ENCODE measurements at regions not wholly inside any gene's neighbourhood (a gene's known extent, or its start where the extent isn't known, plus 50 kb on each side); places are given as distances from the start of the nearest gene placed in this dataset.

DNA sequence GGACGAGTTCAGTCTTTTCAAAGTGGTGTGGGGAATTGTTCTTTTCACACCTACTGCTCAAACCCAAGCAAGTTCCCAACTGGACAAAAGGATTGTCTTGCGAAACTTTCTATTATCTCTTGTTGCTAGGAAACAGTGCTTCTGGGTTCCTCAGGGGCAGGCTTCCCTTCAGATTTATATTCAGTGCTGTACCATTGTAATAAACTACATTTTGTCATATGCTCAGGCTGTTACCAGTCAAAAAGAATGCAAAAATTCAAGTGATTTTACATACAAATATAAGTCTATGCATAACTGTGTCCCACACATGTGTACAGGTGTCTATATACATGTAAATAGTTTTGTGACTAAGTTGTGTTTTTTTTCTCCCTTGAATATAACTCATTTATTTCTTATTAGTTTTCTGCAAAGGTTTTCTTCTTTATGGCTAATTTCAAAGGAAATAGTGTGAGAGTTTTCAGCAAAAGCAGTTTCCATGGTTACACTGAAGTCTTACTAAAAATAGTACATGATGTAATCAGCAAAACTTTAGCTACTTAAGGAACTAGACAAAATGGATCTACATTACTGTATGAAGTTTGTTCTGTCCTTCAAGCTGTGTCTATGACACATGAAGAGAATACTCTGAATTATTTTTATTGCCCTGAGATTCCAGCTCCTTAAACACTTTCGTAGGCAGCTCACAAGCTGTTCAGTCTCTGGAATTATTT, 430.2 kb upstream of the TMPO start:
- Mint-ChIP-seq H3K36me3 (no peaks in the 10 kb centered on the region), H3K9me3 (peaks cover 0 to 10% (median 4%) of the 10 kb centered on the region in 11 donors), H3K27me3 (peaks cover 0 to 14% (median 0%) of the 10 kb centered on the region in 5 donors), H3K4me1 (no peaks in the 10 kb centered on the region), H3K4me3 (no peak overlapping the region), H3K27ac (no peak overlapping the region)
- Histone ChIP-seq H3K4me3 (ENCODE audit: low read length) (no peak overlapping the region), H3K9me3 (ENCODE audit: control insufficient read depth in 2 of 3, low read length in 3 of 3) (no peaks in the 10 kb centered on the region), H3K36me3 (ENCODE audit: control insufficient read depth in 2 of 3, insufficient read depth in 3 of 3, low read length in 3 of 3) (no peaks in the 10 kb centered on the region), H3K27ac (ENCODE audit: low read depth, low read length) (no peak overlapping the region), H3K27me3 (ENCODE audit: control insufficient read depth in 2 of 2, insufficient read depth in 2 of 2, low read length in 2 of 2) (no peaks in the 10 kb centered on the region), H3K4me1 (ENCODE audit: control insufficient read depth in 2 of 2, insufficient read depth in 2 of 2, low read length in 2 of 2) (no peaks in the 10 kb centered on the region)
- ATAC-seq (no peak), DNase-seq (no peak)
- CTCF ChIA-PET: no interaction called here
- intact Hi-C loops (cut with micrococcal nuclease): no loop called here
- POLR2A ChIA-PET: no interaction called here

DNA sequence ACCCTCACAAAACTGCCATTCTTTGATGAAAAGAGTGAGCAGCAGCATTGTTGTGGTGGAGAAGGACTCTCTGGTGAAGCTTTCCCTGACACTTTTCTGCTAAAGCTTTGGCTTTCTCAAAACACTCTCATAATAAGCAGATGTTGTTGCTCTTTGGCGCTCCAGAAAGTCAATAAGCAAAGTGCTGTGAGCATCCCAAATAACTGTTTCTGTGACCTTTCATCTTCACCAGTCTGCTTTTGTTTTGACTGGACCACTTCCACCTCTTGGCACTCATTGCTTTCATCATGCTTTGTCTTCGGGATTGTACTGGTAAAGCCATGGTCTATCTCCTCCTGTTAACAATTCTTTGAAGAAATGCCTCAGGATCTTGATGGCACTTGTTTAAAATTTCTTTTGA, 424.7 kb upstream of the TMPO start:
- H3K4me3 ChIP-seq (ENCODE audit: low read length): no peak overlapping the region
- no peaks in the 10 kb centered on the region for H3K4me1 ChIP-seq (ENCODE audit: control insufficient read depth in 2 of 2, insufficient read depth in 2 of 2, low read length in 2 of 2)
- no peaks in the 10 kb centered on the region for H3K9me3 ChIP-seq (ENCODE audit: control insufficient read depth in 2 of 3, low read length in 3 of 3)
- ATAC-seq (no peak), DNase-seq (no peak)
- no peaks in the 10 kb centered on the region for H3K4me1 Mint-ChIP-seq
- H3K36me3 Mint-ChIP-seq: no peaks in the 10 kb centered on the region
- intact Hi-C loops (cut with micrococcal nuclease): no loop called here
- H3K27ac Mint-ChIP-seq: no peak overlapping the region
- ChIA-PET CTCF (no interaction called here), POLR2A (no interaction called here)
- no peak overlapping the region for H3K4me3 Mint-ChIP-seq
- H3K36me3 ChIP-seq (ENCODE audit: control insufficient read depth in 2 of 3, insufficient read depth in 3 of 3, low read length in 3 of 3): no peaks in the 10 kb centered on the region
- peaks cover 0 to 21% (median 7%) of the 10 kb centered on the region in 5 donors for H3K27me3 Mint-ChIP-seq
- H3K27me3 ChIP-seq (ENCODE audit: control insufficient read depth in 2 of 2, insufficient read depth in 2 of 2, low read length in 2 of 2): no peaks in the 10 kb centered on the region
- peaks cover 0 to 22% (median 5%) of the 10 kb centered on the region in 11 donors for H3K9me3 Mint-ChIP-seq
- H3K27ac ChIP-seq (ENCODE audit: low read depth, low read length): no peak overlapping the region

GRCh38 chr12:98096436-98096835, 419.0 kb upstream of the TMPO start:
- no peak for ATAC-seq
- H3K36me3 ChIP-seq (ENCODE audit: control insufficient read depth in 2 of 3, insufficient read depth in 3 of 3, low read length in 3 of 3): no peaks in the 10 kb centered on the region
- Mint-ChIP-seq H3K27ac (no peak overlapping the region), H3K4me1 (peaks cover 0 to 1% (median 0%) of the 10 kb centered on the region in 7 donors), H3K27me3 (peaks cover 0 to 19% (median 7%) of the 10 kb centered on the region in 5 donors), H3K36me3 (no peaks in the 10 kb centered on the region), H3K9me3 (peaks cover 0 to 24% (median 3%) of the 10 kb centered on the region in 11 donors), H3K4me3 (no peak overlapping the region)
- ChIA-PET POLR2A (no interaction called here), CTCF (no interaction called here)
- no peaks in the 10 kb centered on the region for H3K27me3 ChIP-seq (ENCODE audit: control insufficient read depth in 2 of 2, insufficient read depth in 2 of 2, low read length in 2 of 2)
- intact Hi-C loops (cut with micrococcal nuclease): no loop called here
- H3K4me3 ChIP-seq (ENCODE audit: low read length): no peak overlapping the region
- H3K9me3 ChIP-seq (ENCODE audit: control insufficient read depth in 2 of 3, low read length in 3 of 3): no peaks in the 10 kb centered on the region
- H3K4me1 ChIP-seq (ENCODE audit: control insufficient read depth in 2 of 2, insufficient read depth in 2 of 2, low read length in 2 of 2): no peaks in the 10 kb centered on the region
- DNase-seq: no peak
- no peak overlapping the region for H3K27ac ChIP-seq (ENCODE audit: low read depth, low read length)

- Histone ChIP-seq H3K4me1 (ENCODE audit: control insufficient read depth in 2 of 2, insufficient read depth in 2 of 2, low read length in 2 of 2) (no peaks in the 10 kb centered on the region), H3K9me3 (ENCODE audit: control insufficient read depth in 2 of 3, low read length in 3 of 3) (no peaks in the 10 kb centered on the region), H3K36me3 (ENCODE audit: control insufficient read depth in 2 of 3, insufficient read depth in 3 of 3, low read length in 3 of 3) (no peaks in the 10 kb centered on the region), H3K27me3 (ENCODE audit: control insufficient read depth in 2 of 2, insufficient read depth in 2 of 2, low read length in 2 of 2) (no peaks in the 10 kb centered on the region), H3K27ac (ENCODE audit: low read depth, low read length) (no peak overlapping the region), H3K4me3 (ENCODE audit: low read length) (no peak overlapping the region)
- Mint-ChIP-seq H3K27me3 (peaks cover 0 to 6% (median 0%) of the 10 kb centered on the region in 5 donors), H3K4me3 (no peak overlapping the region), H3K9me3 (no peaks in the 10 kb centered on the region), H3K27ac (no peak overlapping the region), H3K36me3 (no peaks in the 10 kb centered on the region), H3K4me1 (no peaks in the 10 kb centered on the region)
- POLR2A ChIA-PET: no interaction called here
- no peak for DNase-seq
- CTCF ChIA-PET: no interaction called here
- intact Hi-C loops (cut with micrococcal nuclease): no loop called here
- no peak for ATAC-seq
Measured at GRCh38 chr12:98106031-98106683, 409.2 kb upstream of the TMPO start.

DNA sequence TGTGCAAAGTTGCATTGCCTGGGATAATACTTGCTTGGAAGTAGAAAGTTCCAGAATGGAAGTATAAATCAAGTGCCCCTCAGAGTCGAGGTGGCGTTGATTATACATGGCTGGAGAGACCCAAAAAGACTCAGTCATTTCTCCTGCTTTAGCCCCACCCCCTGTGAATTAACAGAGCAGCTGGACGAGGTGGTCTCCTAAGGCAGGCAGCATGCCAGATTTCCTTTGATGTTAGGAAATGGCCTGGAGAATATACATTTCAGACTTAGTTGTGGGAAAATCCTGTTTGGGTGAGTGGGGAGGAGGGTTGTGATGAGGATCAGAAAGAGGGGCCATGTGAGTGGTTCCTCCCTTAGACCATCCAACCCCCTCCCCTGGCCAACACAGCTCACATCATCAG, 406.1 kb upstream of the TMPO start:
- Mint-ChIP-seq H3K27me3 (peaks cover 0 to under 1% (median 0%) of the 10 kb centered on the region in 5 donors), H3K4me3 (no peak overlapping the region), H3K9me3 (no peaks in the 10 kb centered on the region), H3K36me3 (no peaks in the 10 kb centered on the region), H3K4me1 (no peaks in the 10 kb centered on the region), H3K27ac (no peak overlapping the region)
- Histone ChIP-seq H3K27ac (ENCODE audit: low read depth, low read length) (no peak overlapping the region), H3K36me3 (ENCODE audit: control insufficient read depth in 2 of 3, insufficient read depth in 3 of 3, low read length in 3 of 3) (no peaks in the 10 kb centered on the region), H3K9me3 (ENCODE audit: control insufficient read depth in 2 of 3, low read length in 3 of 3) (no peaks in the 10 kb centered on the region), H3K27me3 (ENCODE audit: control insufficient read depth in 2 of 2, insufficient read depth in 2 of 2, low read length in 2 of 2) (no peaks in the 10 kb centered on the region), H3K4me3 (ENCODE audit: low read length) (no peak overlapping the region), H3K4me1 (ENCODE audit: control insufficient read depth in 2 of 2, insufficient read depth in 2 of 2, low read length in 2 of 2) (no peaks in the 10 kb centered on the region)
- DNase-seq (no peak), ATAC-seq (no peak)
- ChIA-PET CTCF (no interaction called here), POLR2A (no interaction called here)
- intact Hi-C loops (cut with micrococcal nuclease): no loop called here

DNA sequence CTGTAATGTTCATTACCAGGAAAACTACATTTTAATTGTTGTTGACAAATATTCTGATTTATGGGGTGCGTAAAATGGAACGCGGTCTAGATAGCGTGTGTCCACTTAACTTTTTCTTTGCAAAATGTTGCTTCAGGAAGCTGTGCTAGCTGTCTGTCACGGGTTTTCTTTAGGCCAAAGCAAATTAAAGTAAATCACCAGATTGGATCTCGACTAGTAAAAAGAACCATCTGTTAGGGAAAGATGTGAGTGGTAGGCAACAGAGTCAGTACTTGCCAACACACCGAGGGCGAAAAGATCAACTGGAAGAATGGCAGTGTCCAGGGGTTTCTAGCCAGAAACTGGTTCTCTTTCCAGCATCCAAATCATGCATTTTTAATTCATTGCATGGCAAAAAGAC, 404.9 kb upstream of the TMPO start:
- intact Hi-C loops (cut with micrococcal nuclease): no loop called here
- Mint-ChIP-seq H3K27me3 (no peaks in the 10 kb centered on the region), H3K4me3 (no peak overlapping the region), H3K27ac (no peak overlapping the region), H3K9me3 (no peaks in the 10 kb centered on the region), H3K36me3 (no peaks in the 10 kb centered on the region), H3K4me1 (no peaks in the 10 kb centered on the region)
- Histone ChIP-seq H3K4me1 (ENCODE audit: control insufficient read depth in 2 of 2, insufficient read depth in 2 of 2, low read length in 2 of 2) (no peaks in the 10 kb centered on the region), H3K4me3 (ENCODE audit: low read length) (no peak overlapping the region), H3K27me3 (ENCODE audit: control insufficient read depth in 2 of 2, insufficient read depth in 2 of 2, low read length in 2 of 2) (no peaks in the 10 kb centered on the region), H3K36me3 (ENCODE audit: control insufficient read depth in 2 of 3, insufficient read depth in 3 of 3, low read length in 3 of 3) (no peaks in the 10 kb centered on the region), H3K27ac (ENCODE audit: low read depth, low read length) (no peak overlapping the region), H3K9me3 (ENCODE audit: control insufficient read depth in 2 of 3, low read length in 3 of 3) (no peaks in the 10 kb centered on the region)
- DNase-seq (no peak), ATAC-seq (no peak)
- POLR2A ChIA-PET: no interaction called here
- CTCF ChIA-PET: no interaction called here

GRCh38 chr12:98113548-98113947, 401.8 kb upstream of the TMPO start:
- no peak for DNase-seq
- no peak overlapping the region for H3K27ac Mint-ChIP-seq

More at GRCh38 chr12:98113548-98113947, 401.8 kb upstream of the TMPO start:
- Histone ChIP-seq H3K4me1 (ENCODE audit: control insufficient read depth in 2 of 2, insufficient read depth in 2 of 2, low read length in 2 of 2) (no peaks in the 10 kb centered on the region), H3K36me3 (ENCODE audit: control insufficient read depth in 2 of 3, insufficient read depth in 3 of 3, low read length in 3 of 3) (no peaks in the 10 kb centered on the region), H3K27me3 (ENCODE audit: control insufficient read depth in 2 of 2, insufficient read depth in 2 of 2, low read length in 2 of 2) (no peaks in the 10 kb centered on the region), H3K4me3 (ENCODE audit: low read length) (no peak overlapping the region), H3K27ac (ENCODE audit: low read depth, low read length) (no peak overlapping the region), H3K9me3 (ENCODE audit: control insufficient read depth in 2 of 3, low read length in 3 of 3) (no peaks in the 10 kb centered on the region)
- Mint-ChIP-seq H3K9me3 (peaks cover 0 to 4% (median 0%) of the 10 kb centered on the region in 11 donors), H3K4me1 (peaks cover 0 to 2% (median 0%) of the 10 kb centered on the region in 7 donors), H3K36me3 (no peaks in the 10 kb centered on the region), H3K27me3 (peaks cover 0 to 11% (median 7%) of the 10 kb centered on the region in 5 donors), H3K4me3 (no peak overlapping the region)
- intact Hi-C loops (cut with micrococcal nuclease): no loop called here
- POLR2A ChIA-PET: no interaction called here
- ATAC-seq: no peak
- CTCF ChIA-PET: no interaction called here
